ENCODE measurements at regions not wholly inside any gene's neighbourhood (a gene's known extent, or its start where the extent isn't known, plus 50 kb on each side); places are given as distances from the start of the nearest gene placed in this dataset.

- TF ChIP-seq CTCF (IDR thresholded peaks at IDR 0.05), result no peak
- TF ChIP-seq POLR2AphosphoS5 (IDR thresholded peaks at IDR 0.05), result no peak
- no peak for TF ChIP-seq POLR2A (IDR thresholded peaks at IDR 0.05)
Observed at GRCh38 chr2:164134336-164134735, 398.5 kb upstream of the FIGN start.
